ENCODE measurements at regions not wholly inside any gene's neighbourhood (a gene's known extent, or its start where the extent isn't known, plus 50 kb on each side); places are given as distances from the start of the nearest gene placed in this dataset.

DNA sequence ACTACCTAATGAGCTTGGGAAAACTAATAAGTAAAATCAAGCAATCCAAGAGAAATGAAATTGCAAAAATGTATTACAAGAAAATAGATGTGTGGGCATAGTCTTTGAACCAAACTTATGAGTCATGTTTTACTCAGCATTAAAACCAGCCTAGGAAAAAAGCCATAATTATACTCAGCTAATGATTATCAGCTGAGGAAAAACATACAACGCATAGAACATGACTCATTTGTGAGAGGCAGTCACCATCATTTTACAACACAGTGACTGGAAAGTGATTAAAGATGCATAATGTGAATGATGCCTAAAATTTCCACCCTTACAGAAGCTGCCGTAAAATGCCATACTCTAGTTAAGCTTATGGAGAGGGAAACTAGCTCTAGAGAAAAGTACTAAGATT, 238.0 kb upstream of the EOMES start:
- no TSS peak for BruUV-seq (replicated peaks)
- Histone ChIP-seq H3K9me3 (ENCODE audit: low read depth, low read length, poor library complexity, severe bottlenecking) (no peaks in the 10 kb centered on the region), H3K36me3 (ENCODE audit: insufficient read depth, low read length, poor library complexity, severe bottlenecking) (no peaks in the 10 kb centered on the region), H3K27me3 (replicated peaks; ENCODE audit: insufficient read depth, low read depth, low read length, poor library complexity) (no peaks in the 10 kb centered on the region), H3K27ac (ENCODE audit: low read depth, low read length, poor library complexity, severe bottlenecking) (no peak overlapping the region), H3K4me1 (ENCODE audit: insufficient read depth, low read length, poor library complexity, severe bottlenecking) (no peaks in the 10 kb centered on the region), H3K4me3 (ENCODE audit: low read depth, low read length, poor library complexity, severe bottlenecking) (no peak overlapping the region)
- POLR2A ChIA-PET (ENCODE audit: low non-redundant PET), result no interaction called here
- TF ChIP-seq EZH2 (IDR thresholded peaks at IDR 0.05; ENCODE audit: borderline replicate concordance, low read depth, low read length, poor library complexity, severe bottlenecking), result no peak
- TF ChIP-seq, protein P1, sequence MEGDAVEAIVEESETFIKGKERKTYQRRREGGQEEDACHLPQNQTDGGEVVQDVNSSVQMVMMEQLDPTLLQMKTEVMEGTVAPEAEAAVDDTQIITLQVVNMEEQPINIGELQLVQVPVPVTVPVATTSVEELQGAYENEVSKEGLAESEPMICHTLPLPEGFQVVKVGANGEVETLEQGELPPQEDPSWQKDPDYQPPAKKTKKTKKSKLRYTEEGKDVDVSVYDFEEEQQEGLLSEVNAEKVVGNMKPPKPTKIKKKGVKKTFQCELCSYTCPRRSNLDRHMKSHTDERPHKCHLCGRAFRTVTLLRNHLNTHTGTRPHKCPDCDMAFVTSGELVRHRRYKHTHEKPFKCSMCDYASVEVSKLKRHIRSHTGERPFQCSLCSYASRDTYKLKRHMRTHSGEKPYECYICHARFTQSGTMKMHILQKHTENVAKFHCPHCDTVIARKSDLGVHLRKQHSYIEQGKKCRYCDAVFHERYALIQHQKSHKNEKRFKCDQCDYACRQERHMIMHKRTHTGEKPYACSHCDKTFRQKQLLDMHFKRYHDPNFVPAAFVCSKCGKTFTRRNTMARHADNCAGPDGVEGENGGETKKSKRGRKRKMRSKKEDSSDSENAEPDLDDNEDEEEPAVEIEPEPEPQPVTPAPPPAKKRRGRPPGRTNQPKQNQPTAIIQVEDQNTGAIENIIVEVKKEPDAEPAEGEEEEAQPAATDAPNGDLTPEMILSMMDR (conservative IDR thresholded peaks at IDR 0.05; ENCODE audit: low read depth, low read length), result no peak
- CTCF ChIA-PET, result interaction anchor here (0.6 kb wide), 1 partner anchor 248 kb away, joined by 8 read pairs; no protein-coding TSS in a partner anchor
- DNase-seq (ENCODE audit: low spot score), result peak; percentile 32
- intact Hi-C loops (cut with micrococcal nuclease; ENCODE audit: unreplicated experiment), result no loop called here

DNA sequence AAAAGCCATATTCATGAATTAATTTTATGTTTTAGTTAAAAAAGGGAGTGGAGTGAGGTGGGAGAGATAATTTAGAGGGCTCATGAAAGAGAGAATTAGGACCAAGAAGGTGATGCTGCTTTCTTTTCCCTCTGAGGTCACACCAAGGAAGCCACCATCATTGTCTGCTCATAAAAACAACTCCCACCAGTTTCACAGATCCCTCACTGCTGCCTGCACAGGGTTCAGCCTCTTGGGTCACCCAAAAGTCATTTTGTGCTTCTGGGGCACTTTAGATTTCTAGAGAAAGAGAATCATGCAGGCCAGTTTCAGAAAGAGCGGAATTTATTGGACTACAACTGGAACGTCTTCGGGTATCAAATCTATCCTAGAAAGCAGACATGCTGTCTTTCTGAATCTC, 241.4 kb upstream of the EOMES start:
- ChIA-PET POLR2A (ENCODE audit: low non-redundant PET) (no interaction called here), CTCF (interaction anchor here (0.5 kb wide), 1 partner anchor 15 kb away, joined by 3 read pairs; no protein-coding TSS in a partner anchor)
- Histone ChIP-seq H3K27me3 (replicated peaks; ENCODE audit: insufficient read depth, low read depth, low read length, poor library complexity) (no peaks in the 10 kb centered on the region), H3K9me3 (ENCODE audit: low read depth, low read length, poor library complexity, severe bottlenecking) (no peaks in the 10 kb centered on the region), H3K4me1 (ENCODE audit: insufficient read depth, low read length, poor library complexity, severe bottlenecking) (no peaks in the 10 kb centered on the region), H3K27ac (ENCODE audit: low read depth, low read length, poor library complexity, severe bottlenecking) (no peak overlapping the region), H3K36me3 (ENCODE audit: insufficient read depth, low read length, poor library complexity, severe bottlenecking) (no peaks in the 10 kb centered on the region), H3K4me3 (ENCODE audit: low read depth, low read length, poor library complexity, severe bottlenecking) (no peak overlapping the region)
- no peak for DNase-seq (ENCODE audit: low spot score)
- TF ChIP-seq EZH2 (IDR thresholded peaks at IDR 0.05; ENCODE audit: borderline replicate concordance, low read depth, low read length, poor library complexity, severe bottlenecking), result no peak
- TF ChIP-seq, protein P1 (conservative IDR thresholded peaks at IDR 0.05; ENCODE audit: low read depth, low read length), result no peak
- BruUV-seq (replicated peaks), result no TSS peak
- intact Hi-C loops (cut with micrococcal nuclease; ENCODE audit: unreplicated experiment), result no loop called here

DNA sequence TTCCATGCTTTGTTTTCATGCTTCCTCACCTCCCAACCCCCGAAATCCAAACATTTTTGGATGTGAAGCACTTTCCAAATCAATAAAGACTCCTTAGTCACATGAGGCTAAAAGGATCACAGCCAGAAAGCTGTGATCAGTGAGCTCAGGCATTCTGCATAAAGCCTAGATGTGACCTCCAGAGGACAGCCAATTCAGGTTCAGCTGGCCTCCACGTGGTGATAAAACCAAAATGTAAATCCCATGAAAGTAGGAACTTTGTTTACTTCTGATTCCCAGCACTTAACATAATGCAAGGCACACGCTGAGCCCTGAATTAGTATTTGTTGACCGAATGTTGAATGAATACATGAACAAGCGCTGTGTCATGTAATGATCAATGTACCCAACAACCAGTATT, 249.5 kb upstream of the EOMES start:
- no peak for DNase-seq (ENCODE audit: low spot score)
- CTCF ChIA-PET, result no interaction called here
- no TSS peak for BruUV-seq (replicated peaks)

More for the DNA sequence above, 249.5 kb upstream of the EOMES start:
- POLR2A ChIA-PET (ENCODE audit: low non-redundant PET), result no interaction called here
- Histone ChIP-seq H3K4me1 (ENCODE audit: insufficient read depth, low read length, poor library complexity, severe bottlenecking) (no peaks in the 10 kb centered on the region), H3K36me3 (ENCODE audit: insufficient read depth, low read length, poor library complexity, severe bottlenecking) (no peaks in the 10 kb centered on the region), H3K27ac (ENCODE audit: low read depth, low read length, poor library complexity, severe bottlenecking) (no peak overlapping the region), H3K9me3 (ENCODE audit: low read depth, low read length, poor library complexity, severe bottlenecking) (no peaks in the 10 kb centered on the region), H3K27me3 (replicated peaks; ENCODE audit: insufficient read depth, low read depth, low read length, poor library complexity) (no peaks in the 10 kb centered on the region), H3K4me3 (ENCODE audit: low read depth, low read length, poor library complexity, severe bottlenecking) (no peak overlapping the region)
- intact Hi-C loops (cut with micrococcal nuclease; ENCODE audit: unreplicated experiment), result no loop called here
- TF ChIP-seq, protein P1 (conservative IDR thresholded peaks at IDR 0.05; ENCODE audit: low read depth, low read length), result no peak
- no peak for TF ChIP-seq EZH2 (IDR thresholded peaks at IDR 0.05; ENCODE audit: borderline replicate concordance, low read depth, low read length, poor library complexity, severe bottlenecking)
